Mammary epithelial cell (primary cell): ENCODE measurements at regions not wholly inside any gene's neighbourhood (a gene's known extent, or its start where the extent isn't known, plus 50 kb on each side); places are given as distances from the start of the nearest gene placed in this dataset.

Experiments
- CTCF ChIP-seq, 2 donors: IDR thresholded peaks in 1 of 2; conservative IDR thresholded peaks in 1 of 2; 2 replicates each; pipeline ENCODE4 v1.5.1; 2011 to 2012; ENCODE audit warnings: inconsistent platforms in 2 of 2, low read length in 2 of 2, mild to moderate bottlenecking in 2 of 2, control low read depth in 1 of 2, low read depth in 1 of 2; ENCODE audit not compliant: insufficient read depth in 1 of 2; ENCODE audit errors: extremely low read depth in 1 of 2
- EZH2 ChIP-seq: IDR thresholded peaks from 2 replicates; pipeline ENCODE4 v1.6.1; 2012; ENCODE audit warnings: low read length, inconsistent platforms, borderline replicate concordance

GRCh38 chr6:109252261-109253041 lies 129.8 kb downstream of the CD164 start:
- TF ChIP-seq CTCF (conservative IDR thresholded peaks at IDR 0.05 in 1 of 2, IDR thresholded peaks at IDR 0.05 in 1 of 2; ENCODE audit: extremely low read depth in 1 of 2, insufficient read depth in 1 of 2, low read depth in 1 of 2, low read length in 2 of 2), result no peak
- TF ChIP-seq EZH2, result no peak
